ENCODE measurements at regions not wholly inside any gene's neighbourhood (a gene's known extent, or its start where the extent isn't known, plus 50 kb on each side); places are given as distances from the start of the nearest gene placed in this dataset.

DNA sequence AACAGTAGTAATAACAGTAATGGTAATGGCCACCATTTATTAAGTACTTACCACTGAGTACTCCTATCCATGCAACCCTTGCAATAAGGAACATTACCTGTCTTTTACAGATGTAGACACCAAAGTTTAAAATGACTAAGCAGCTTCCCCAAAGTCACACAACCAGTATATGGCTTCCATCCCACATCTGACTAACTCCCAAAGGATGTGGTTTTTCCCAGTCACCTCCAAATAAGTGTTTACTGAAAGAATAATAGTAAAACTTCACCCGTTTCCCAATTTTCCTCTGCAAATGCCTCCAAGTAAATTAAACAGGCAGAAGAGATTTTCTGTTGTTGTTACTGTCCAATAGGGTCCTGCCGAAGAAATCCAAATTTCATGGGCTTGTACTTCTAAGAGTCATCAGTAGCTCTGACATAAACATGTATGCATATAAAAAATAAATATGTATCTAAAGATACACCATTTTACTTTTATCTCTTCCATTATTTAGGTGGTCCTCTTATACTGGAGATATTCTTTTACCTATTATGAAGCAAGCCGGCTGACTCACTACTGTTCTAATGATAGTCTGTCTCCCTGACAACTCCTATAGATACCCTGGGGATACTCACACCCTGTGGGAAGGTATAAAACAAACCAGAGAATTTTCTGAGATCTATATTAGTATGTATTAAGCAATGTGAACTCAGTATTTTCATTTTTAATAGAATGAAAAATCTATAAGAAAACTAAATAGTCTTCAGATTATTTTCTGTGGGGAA, 77.9 kb upstream of the ID4 start (continued):
- TF ChIP-seq RAD21 (IDR thresholded peaks at IDR 0.05 in 1 of 2, conservative IDR thresholded peaks at IDR 0.05 in 1 of 2; ENCODE audit: low read depth in 2 of 2, low read length in 2 of 2): no peak

Measured in H1 (cell line).